Stomach (tissue), 4 donors: ENCODE measurements at regions not wholly inside any gene's neighbourhood (a gene's known extent, or its start where the extent isn't known, plus 50 kb on each side); places are given as distances from the start of the nearest gene placed in this dataset.

Experiments used
- CTCF ChIP-seq, 7 experiments: fragments of 450-650 bp in 4 of 7; fragments of 200-600 bp in 3 of 7; sonication (generic) in 3 of 7; IDR thresholded peaks; one replicate each; pipeline ENCODE4 v1.5.1; 2016 to 2019; ENCODE audit warnings: antibody characterized with exemption in 7 of 7, control low read depth in 2 of 7, mild to moderate bottlenecking in 1 of 7
- EP300 ChIP-seq: sonication (generic); formaldehyde crosslinking; IDR thresholded peaks from one replicate; pipeline ENCODE4 v1.6.1; 2017; ENCODE audit warnings: antibody characterized with exemption
- POLR2A ChIP-seq, 4 donors: fragments of 450-650 bp; IDR thresholded peaks; one replicate each; pipeline ENCODE4 v1.6.1; 2016; ENCODE audit warnings: antibody characterized with exemption in 4 of 4, control low read depth in 2 of 4, mild to moderate bottlenecking in 1 of 4, moderate library complexity in 1 of 4
- POLR2AphosphoS5 ChIP-seq, 3 donors: sonication (generic); formaldehyde crosslinking; IDR thresholded peaks; one replicate each; pipeline ENCODE4 v1.6.1; 2016; ENCODE audit warnings: antibody characterized with exemption in 3 of 3

- TF ChIP-seq CTCF (IDR thresholded peaks at IDR 0.05) (no peak), POLR2AphosphoS5 (IDR thresholded peaks at IDR 0.05) (no peak), EP300 (no peak), POLR2A (IDR thresholded peaks at IDR 0.05) (no peak)
Measured at GRCh38 chr2:20541651-20542050, 94.8 kb downstream of the RHOB start.
